Neuronal stem cell (in vitro differentiated cells): ENCODE measurements at regions not wholly inside any gene's neighbourhood (a gene's known extent, or its start where the extent isn't known, plus 50 kb on each side); places are given as distances from the start of the nearest gene placed in this dataset.

Experiments
- DNase-seq: peaks from one replicate; pipeline ENCODE4 v3.0.0-alpha.2; 2013; ENCODE audit warnings: low spot score
- H2AFZ ChIP-seq: one replicate; pipeline ENCODE4 v1.6.1; 2013; ENCODE audit warnings: mild to moderate bottlenecking, low read length, inconsistent platforms
- H2AK5ac ChIP-seq: 2 replicates; pipeline ENCODE4 v1.6.1; 2013; ENCODE audit warnings: low read depth, mild to moderate bottlenecking, inconsistent platforms, low read length, moderate library complexity, mixed read lengths
- H2BK120ac ChIP-seq: 2 replicates; pipeline ENCODE4 v1.6.1; 2013; ENCODE audit warnings: low read depth, mild to moderate bottlenecking, inconsistent platforms, low read length, moderate library complexity, mixed read lengths
- H2BK12ac ChIP-seq: one replicate; pipeline ENCODE4 v1.6.1; 2013; ENCODE audit warnings: low read length, inconsistent platforms
- H2BK15ac ChIP-seq: 2 replicates; pipeline ENCODE4 v1.6.1; 2013; ENCODE audit warnings: mild to moderate bottlenecking, low read length, inconsistent platforms, mixed read lengths
- H2BK5ac ChIP-seq: one replicate; pipeline ENCODE4 v1.6.1; 2013; ENCODE audit warnings: inconsistent platforms, mild to moderate bottlenecking, low read length, moderate library complexity
- H3K14ac ChIP-seq: one replicate; pipeline ENCODE4 v1.6.1; 2013; ENCODE audit warnings: low read length, inconsistent platforms
- H3K18ac ChIP-seq: 2 replicates; pipeline ENCODE4 v1.6.1; 2013; ENCODE audit warnings: low read length, inconsistent platforms
- H3K23ac ChIP-seq: 2 replicates; pipeline ENCODE4 v1.6.1; 2013; ENCODE audit warnings: low read depth, mild to moderate bottlenecking, mixed read lengths, low read length, inconsistent platforms; ENCODE audit not compliant: poor library complexity
- H3K27ac ChIP-seq: replicated peaks from 3 replicates; pipeline ENCODE4 v1.5.1; 2013; ENCODE audit warnings: low read length, inconsistent platforms
- H3K27me3 ChIP-seq, 3 experiments: 2 replicates each; pipeline ENCODE4 v1.6.1; 2013; ENCODE audit warnings: low read length in 3 of 3, mild to moderate bottlenecking in 2 of 3, inconsistent platforms in 1 of 3, low read depth in 1 of 3, mixed read lengths in 1 of 3, moderate library complexity in 1 of 3; ENCODE audit not compliant: control insufficient read depth in 3 of 3, insufficient read depth in 3 of 3
- H3K36me3 ChIP-seq, 2 donors: replicated peaks in 1 of 2; 2 replicates each; pipeline ENCODE4 v1.6.1; 2013; ENCODE audit warnings: low read length in 2 of 2; ENCODE audit not compliant: control insufficient read depth in 2 of 2, insufficient read depth in 2 of 2
- H3K4ac ChIP-seq: 2 replicates; pipeline ENCODE4 v1.6.1; 2013; ENCODE audit warnings: inconsistent platforms, mild to moderate bottlenecking, low read length, moderate library complexity
- H3K4me1 ChIP-seq, 2 donors: 1 replicate in 1 of 2; 2 replicates in 1 of 2; pipeline ENCODE4 v1.6.1; 2013; ENCODE audit warnings: low read length in 2 of 2, low read depth in 1 of 2; ENCODE audit not compliant: control insufficient read depth in 2 of 2, insufficient read depth in 1 of 2
- H3K4me2 ChIP-seq: one replicate; pipeline ENCODE4 v1.6.1; 2013; ENCODE audit warnings: mild to moderate bottlenecking, low read length, inconsistent platforms; ENCODE audit not compliant: insufficient read depth, poor library complexity, severe bottlenecking
- H3K4me3 ChIP-seq, 2 donors: 2 replicates each; pipeline ENCODE4 v1.5.1; 2013; ENCODE audit warnings: low read length in 2 of 2, mild to moderate bottlenecking in 2 of 2, inconsistent platforms in 1 of 2, moderate library complexity in 1 of 2
- H3K79me1 ChIP-seq: one replicate; pipeline ENCODE4 v1.6.1; 2013; ENCODE audit warnings: low read depth, mild to moderate bottlenecking, inconsistent platforms, low read length, moderate library complexity
- H3K9ac ChIP-seq: one replicate; pipeline ENCODE4 v1.6.1; 2013; ENCODE audit warnings: mild to moderate bottlenecking, low read depth, low read length, inconsistent platforms; ENCODE audit not compliant: poor library complexity
- H3K9me3 ChIP-seq, 2 donors: replicated peaks in 1 of 2; 2 replicates each; pipeline versions ENCODE3 to v1.6.1; 2013; ENCODE audit warnings: low read length in 2 of 2, mild to moderate bottlenecking in 2 of 2, inconsistent platforms in 1 of 2, low read depth in 1 of 2, mixed read lengths in 1 of 2, moderate library complexity in 1 of 2; ENCODE audit not compliant: control insufficient read depth in 2 of 2, insufficient read depth in 1 of 2
- H4K8ac ChIP-seq: one replicate; pipeline ENCODE4 v1.6.1; 2013; ENCODE audit warnings: low read depth, mild to moderate bottlenecking, inconsistent platforms, low read length, moderate library complexity
- H4K91ac ChIP-seq: one replicate; pipeline ENCODE4 v1.6.1; 2013; ENCODE audit warnings: low read length, low read depth, mild to moderate bottlenecking, inconsistent platforms; ENCODE audit not compliant: poor library complexity
- whole genome bisulfite sequencing, 2 donors: extraction: QIAGEN DNeasy Blood & Tissue Kit; methylation state at CpG; one replicate each; pipeline ENCODE4 v1.1.7; 2013; ENCODE audit warnings: missing lambda C conversion rate in 2 of 2, mixed read lengths in 1 of 2; ENCODE audit not compliant: insufficient read length in 2 of 2, insufficient replicate concordance in 1 of 2; ENCODE audit errors: extremely low coverage in 2 of 2; 5-methylcytosine and 5-hydroxymethylcytosine counted together

DNA sequence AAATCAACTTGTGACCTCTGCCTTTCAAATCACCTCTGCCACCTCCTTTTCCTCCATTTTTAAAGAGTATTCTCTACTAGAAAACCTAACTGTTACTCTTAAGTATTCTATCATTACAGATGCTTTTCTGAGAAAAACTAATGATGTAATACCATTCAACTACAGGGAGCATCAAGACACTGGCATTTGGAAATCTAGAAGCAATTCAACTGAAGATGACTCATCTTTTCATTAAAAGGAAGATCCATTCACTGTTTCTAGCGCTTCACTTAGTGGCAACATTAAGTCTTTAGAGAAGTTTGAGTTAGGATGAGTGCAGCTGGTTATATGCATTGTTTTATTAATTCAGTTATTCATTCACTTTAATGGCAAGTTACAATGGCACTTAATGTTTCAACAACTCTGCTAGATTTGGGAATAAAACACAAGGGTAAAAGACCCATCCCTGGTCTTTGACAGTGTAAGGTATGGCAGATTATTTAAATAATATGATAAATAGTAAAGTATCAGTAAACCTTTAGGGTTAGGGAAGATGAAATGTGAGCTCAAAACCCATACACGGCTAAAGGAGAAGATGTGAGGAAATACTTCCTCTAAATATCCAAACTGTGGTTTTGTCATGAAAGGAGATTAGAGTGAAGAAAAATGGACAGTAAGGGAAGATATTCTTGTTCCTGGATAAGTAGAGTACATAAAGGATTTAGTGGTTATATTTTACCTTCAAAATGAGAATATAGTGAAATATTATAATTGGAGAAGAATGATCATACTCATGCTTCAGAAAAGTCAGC is 61.7 kb downstream of the KCNJ2 start:
- no peak overlapping the region for H2BK15ac ChIP-seq
- no CpG with 5 or more reads among the region's 2 CpGs for WGBS, 2 donors
- no peak overlapping the region for H2AFZ ChIP-seq
- no peak overlapping the region for H4K91ac ChIP-seq
- no peaks in the 10 kb centered on the region for H3K4me1 ChIP-seq
- no peaks in the 10 kb centered on the region for H3K9me3 ChIP-seq
- no peak overlapping the region for H3K4me3 ChIP-seq
- H2AK5ac ChIP-seq = no peak overlapping the region
- no peak overlapping the region for H2BK12ac ChIP-seq
- no peak for DNase-seq
- no peak overlapping the region for H4K8ac ChIP-seq
- no peak overlapping the region for H3K9ac ChIP-seq
- no peaks in the 10 kb centered on the region for H3K79me1 ChIP-seq
- no peak overlapping the region for H3K4ac ChIP-seq
- H3K27ac ChIP-seq = no peak overlapping the region
- H3K27me3 ChIP-seq = no peaks in the 10 kb centered on the region
- no peak overlapping the region for H2BK120ac ChIP-seq
- no peak overlapping the region for H2BK5ac ChIP-seq
- no peak overlapping the region for H3K23ac ChIP-seq
- H3K18ac ChIP-seq = no peak overlapping the region
- no peaks in the 10 kb centered on the region for H3K36me3 ChIP-seq
- H3K14ac ChIP-seq = no peak overlapping the region
- H3K4me2 ChIP-seq = no peak overlapping the region

DNA sequence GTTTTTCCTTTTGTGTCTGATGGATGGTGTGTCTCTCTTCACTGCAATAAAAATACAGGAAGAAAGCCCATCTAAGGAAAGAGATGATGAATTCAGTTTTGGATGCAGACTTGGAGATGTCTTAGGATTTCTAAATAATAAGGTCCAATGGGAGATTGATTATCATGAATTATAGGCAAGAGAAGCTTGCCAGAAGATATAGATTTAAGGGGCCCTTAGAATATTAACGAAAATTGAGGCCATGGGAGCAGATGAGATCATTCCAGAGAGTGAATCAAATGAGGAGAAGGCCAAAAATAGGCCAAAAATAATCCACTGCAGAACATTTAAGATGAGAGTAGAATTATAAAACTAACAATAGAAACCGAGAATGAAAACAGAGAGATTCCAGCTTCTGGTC is 63.1 kb downstream of the KCNJ2 start:
- Histone ChIP-seq H2BK12ac (no peak overlapping the region), H3K4me2 (no peak overlapping the region), H4K91ac (no peak overlapping the region), H3K9ac (no peak overlapping the region), H3K9me3 (no peaks in the 10 kb centered on the region), H3K4me3 (no peak overlapping the region), H2AK5ac (no peak overlapping the region), H3K4ac (no peak overlapping the region), H3K14ac (no peak overlapping the region), H4K8ac (no peak overlapping the region), H3K18ac (no peak overlapping the region), H3K23ac (no peak overlapping the region), H3K27me3 (no peaks in the 10 kb centered on the region), H2BK15ac (no peak overlapping the region), H3K27ac (no peak overlapping the region), H3K36me3 (no peaks in the 10 kb centered on the region), H2BK120ac (no peak overlapping the region), H2BK5ac (no peak overlapping the region), H3K79me1 (no peaks in the 10 kb centered on the region), H2AFZ (no peak overlapping the region), H3K4me1 (no peaks in the 10 kb centered on the region)
- no peak for DNase-seq
- WGBS, 2 donors = no CpG with 5 or more reads among the region's 2 CpGs

DNA sequence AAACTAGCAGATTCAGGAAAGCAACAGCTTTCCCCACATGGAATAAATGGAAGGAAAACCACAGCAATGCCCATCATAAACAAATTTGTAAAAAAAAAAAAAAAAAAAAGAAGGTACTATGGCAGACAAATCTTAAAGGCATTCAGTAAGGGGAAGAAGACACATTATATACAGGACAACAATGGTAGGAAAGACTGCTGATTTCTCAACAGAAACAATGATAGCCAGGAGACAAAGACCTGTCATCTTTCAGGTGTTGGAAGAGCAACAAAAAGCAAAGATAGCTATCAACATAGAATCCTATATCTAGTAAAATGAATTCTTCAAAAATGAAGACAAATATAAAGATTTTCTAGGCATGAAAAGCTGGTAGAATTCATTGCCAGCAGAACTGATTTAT is 65.9 kb downstream of the KCNJ2 start:
- Histone ChIP-seq H3K9ac (no peak overlapping the region), H4K91ac (no peak overlapping the region), H2BK12ac (no peak overlapping the region), H3K27ac (no peak overlapping the region), H3K4me3 (no peak overlapping the region), H2BK5ac (no peak overlapping the region), H2AK5ac (no peak overlapping the region), H3K36me3 (no peaks in the 10 kb centered on the region), H3K18ac (no peak overlapping the region), H2AFZ (no peak overlapping the region), H2BK15ac (no peak overlapping the region), H3K23ac (no peak overlapping the region), H2BK120ac (no peak overlapping the region), H3K27me3 (no peaks in the 10 kb centered on the region), H4K8ac (no peak overlapping the region), H3K4me2 (no peak overlapping the region), H3K4me1 (no peaks in the 10 kb centered on the region), H3K9me3 (no peaks in the 10 kb centered on the region), H3K79me1 (no peaks in the 10 kb centered on the region), H3K4ac (no peak overlapping the region), H3K14ac (no peak overlapping the region)
- no peak for DNase-seq

DNA sequence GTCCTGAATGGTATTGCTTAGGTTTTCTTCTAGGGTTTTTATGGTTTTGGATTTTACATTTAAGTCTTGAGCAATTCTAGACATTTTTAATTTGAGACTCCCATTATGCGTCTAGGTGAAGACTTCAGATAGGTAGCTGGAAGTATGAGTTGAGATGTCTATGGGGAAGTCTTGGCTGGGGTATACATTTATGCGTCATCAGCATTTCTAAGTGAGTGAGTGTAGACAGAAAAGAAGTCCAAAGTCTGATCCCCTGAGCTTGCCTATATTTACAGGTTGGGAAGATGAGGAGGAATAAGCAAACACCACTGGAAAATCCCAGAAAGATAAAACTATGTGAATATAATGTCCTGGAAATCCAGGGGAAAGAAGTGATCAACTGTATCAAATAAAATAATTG is 68.9 kb downstream of the KCNJ2 start:
- H3K23ac ChIP-seq = no peak overlapping the region
- WGBS, 2 donors = no CpG with 5 or more reads among the region's 2 CpGs
- no peak overlapping the region for H2BK120ac ChIP-seq
- no peak overlapping the region for H3K18ac ChIP-seq
- H2BK12ac ChIP-seq = no peak overlapping the region
- H3K14ac ChIP-seq = no peak overlapping the region
- H2AFZ ChIP-seq = no peak overlapping the region
- no peaks in the 10 kb centered on the region for H3K9me3 ChIP-seq
- no peaks in the 10 kb centered on the region for H3K4me1 ChIP-seq
- no peaks in the 10 kb centered on the region for H3K36me3 ChIP-seq
- no peak overlapping the region for H4K8ac ChIP-seq
- no peak overlapping the region for H3K27ac ChIP-seq
- no peak overlapping the region for H2BK15ac ChIP-seq
- H3K9ac ChIP-seq = no peak overlapping the region
- no peak overlapping the region for H2BK5ac ChIP-seq
- DNase-seq = no peak
- no peak overlapping the region for H2AK5ac ChIP-seq
- no peak overlapping the region for H3K4me3 ChIP-seq
- no peak overlapping the region for H4K91ac ChIP-seq
- no peak overlapping the region for H3K4ac ChIP-seq
- no peak overlapping the region for H3K4me2 ChIP-seq
- H3K79me1 ChIP-seq = no peaks in the 10 kb centered on the region
- no peaks in the 10 kb centered on the region for H3K27me3 ChIP-seq
